IPS-18a (cell line): ENCODE measurements at regions not wholly inside any gene's neighbourhood (a gene's known extent, or its start where the extent isn't known, plus 50 kb on each side); places are given as distances from the start of the nearest gene placed in this dataset.

Source experiments
- H3K27ac ChIP-seq: one replicate; pipeline ENCODE4 v1.5.1; 2013; ENCODE audit warnings: low read length
- H3K27me3 ChIP-seq: one replicate; pipeline ENCODE4 v1.6.1; 2013; ENCODE audit warnings: mild to moderate bottlenecking, low read length; ENCODE audit not compliant: control insufficient read depth, insufficient read depth
- H3K36me3 ChIP-seq: one replicate; pipeline ENCODE4 v1.6.1; 2013; ENCODE audit warnings: low read depth, low read length; ENCODE audit not compliant: control insufficient read depth
- H3K4me1 ChIP-seq: one replicate; pipeline ENCODE4 v1.6.1; 2013; ENCODE audit warnings: low read depth, low read length; ENCODE audit not compliant: control insufficient read depth
- H3K4me3 ChIP-seq: one replicate; pipeline ENCODE4 v1.5.1; 2013; ENCODE audit warnings: low read length
- H3K9ac ChIP-seq: one replicate; pipeline ENCODE4 v1.6.1; 2013; ENCODE audit warnings: mild to moderate bottlenecking, low read length, moderate library complexity
- H3K9me3 ChIP-seq: one replicate; pipeline ENCODE4 v1.6.1; 2013; ENCODE audit warnings: low read depth, low read length; ENCODE audit not compliant: control insufficient read depth

GRCh38 chr4:81827577-81828202 is 356.0 kb upstream of the RASGEF1B start:
- no peaks in the 10 kb centered on the region for H3K4me1 ChIP-seq
- no peaks in the 10 kb centered on the region for H3K9me3 ChIP-seq
- no peak overlapping the region for H3K4me3 ChIP-seq
- H3K27ac ChIP-seq: no peak overlapping the region
- no peaks in the 10 kb centered on the region for H3K36me3 ChIP-seq
- H3K9ac ChIP-seq: no peak overlapping the region
- no peaks in the 10 kb centered on the region for H3K27me3 ChIP-seq

- H3K27me3 ChIP-seq: no peaks in the 10 kb centered on the region
These were observed 355.2 kb upstream of the RASGEF1B start for GRCh38 chr4:81826817-81827424.

GRCh38 chr4:81826335-81826734 is 354.6 kb upstream of the RASGEF1B start:
- no peaks in the 10 kb centered on the region for H3K36me3 ChIP-seq
- no peak overlapping the region for H3K9ac ChIP-seq

More at GRCh38 chr4:81826817-81827424, 355.2 kb upstream of the RASGEF1B start:
- Histone ChIP-seq H3K9ac (no peak overlapping the region), H3K4me3 (no peak overlapping the region), H3K36me3 (no peaks in the 10 kb centered on the region), H3K9me3 (no peaks in the 10 kb centered on the region), H3K27ac (no peak overlapping the region), H3K4me1 (no peaks in the 10 kb centered on the region)

GRCh38 chr4:81818385-81818920 is 346.7 kb upstream of the RASGEF1B start:
- no peaks in the 10 kb centered on the region for H3K36me3 ChIP-seq
- H3K9me3 ChIP-seq: no peaks in the 10 kb centered on the region
- H3K9ac ChIP-seq: no peak overlapping the region
- H3K27ac ChIP-seq: no peak overlapping the region
- H3K4me3 ChIP-seq: no peak overlapping the region
- H3K4me1 ChIP-seq: no peaks in the 10 kb centered on the region
- H3K27me3 ChIP-seq: no peaks in the 10 kb centered on the region

More at GRCh38 chr4:81826335-81826734, 354.6 kb upstream of the RASGEF1B start:
- Histone ChIP-seq H3K27ac (no peak overlapping the region), H3K4me1 (no peaks in the 10 kb centered on the region), H3K4me3 (no peak overlapping the region), H3K27me3 (no peaks in the 10 kb centered on the region), H3K9me3 (no peaks in the 10 kb centered on the region)

- Histone ChIP-seq H3K9me3 (no peaks in the 10 kb centered on the region), H3K36me3 (no peaks in the 10 kb centered on the region), H3K27ac (no peak overlapping the region), H3K4me3 (no peak overlapping the region), H3K4me1 (no peaks in the 10 kb centered on the region), H3K9ac (no peak overlapping the region), H3K27me3 (no peaks in the 10 kb centered on the region)
These were observed 344.5 kb upstream of the RASGEF1B start for GRCh38 chr4:81816031-81816761.

GRCh38 chr4:81814987-81815541 is 343.4 kb upstream of the RASGEF1B start:
- Histone ChIP-seq H3K36me3 (no peaks in the 10 kb centered on the region), H3K9ac (no peak overlapping the region), H3K27me3 (no peaks in the 10 kb centered on the region), H3K4me1 (no peaks in the 10 kb centered on the region), H3K9me3 (no peaks in the 10 kb centered on the region), H3K27ac (no peak overlapping the region), H3K4me3 (no peak overlapping the region)

- Histone ChIP-seq H3K9me3 (no peaks in the 10 kb centered on the region), H3K27me3 (no peaks in the 10 kb centered on the region), H3K36me3 (no peaks in the 10 kb centered on the region), H3K27ac (no peak overlapping the region), H3K4me3 (no peak overlapping the region), H3K4me1 (peaks cover 5% of the 10 kb centered on the region), H3K9ac (no peak overlapping the region)
These were observed 340.0 kb upstream of the RASGEF1B start for GRCh38 chr4:81811562-81812293.

- Histone ChIP-seq H3K9me3 (no peaks in the 10 kb centered on the region), H3K27ac (no peak overlapping the region), H3K27me3 (no peaks in the 10 kb centered on the region), H3K4me3 (no peak overlapping the region), H3K36me3 (no peaks in the 10 kb centered on the region), H3K4me1 (peaks cover 5% of the 10 kb centered on the region), H3K9ac (no peak overlapping the region)
These were observed 336.4 kb upstream of the RASGEF1B start for GRCh38 chr4:81808011-81808672.

- no peak overlapping the region for H3K9ac ChIP-seq
- peaks cover 5% of the 10 kb centered on the region for H3K4me1 ChIP-seq
- H3K27me3 ChIP-seq: no peaks in the 10 kb centered on the region
These were observed 335.7 kb upstream of the RASGEF1B start for GRCh38 chr4:81807386-81807785.

GRCh38 chr4:81806485-81806884 is 334.8 kb upstream of the RASGEF1B start:
- H3K9me3 ChIP-seq: no peaks in the 10 kb centered on the region
- H3K36me3 ChIP-seq: no peaks in the 10 kb centered on the region
- H3K4me1 ChIP-seq: peaks cover 5% of the 10 kb centered on the region
- H3K4me3 ChIP-seq: no peak overlapping the region
- no peak overlapping the region for H3K9ac ChIP-seq
- H3K27ac ChIP-seq: no peak overlapping the region
- no peaks in the 10 kb centered on the region for H3K27me3 ChIP-seq

More at GRCh38 chr4:81807386-81807785, 335.7 kb upstream of the RASGEF1B start:
- Histone ChIP-seq H3K36me3 (no peaks in the 10 kb centered on the region), H3K27ac (no peak overlapping the region), H3K4me3 (no peak overlapping the region), H3K9me3 (no peaks in the 10 kb centered on the region)
